Activated B cell treated with CpG ODN at 0.5 μM for 24 hours (primary cell): ENCODE measurements at regions not wholly inside any gene's neighbourhood (a gene's known extent, or its start where the extent isn't known, plus 50 kb on each side); places are given as distances from the start of the nearest gene placed in this dataset.
"Not testable (repeated sequence)": the region's sequence is repeated elsewhere in the genome, so short reads cannot be mapped to it uniquely, and the experiment has no call there.

ENCODE experiments used
- ATAC-seq: fragments of 200-7000 bp; cut with Tn5 transposase; one replicate; pipeline ENCODE4 v1.10.0; 2021; ENCODE audit warnings: low read depth, mild to moderate bottlenecking, moderate library complexity
- CTCF ChIA-PET: fragments of 350-600 bp; sonication (Branson Sonifier 250); formaldehyde crosslinking; loops from one replicate; lab custom pipeline; 2021; ENCODE audit warnings: antibody characterized with exemption; lab: Charles Lee
- POLR2A ChIA-PET: fragments of 350-600 bp; sonication (Branson Sonifier 250); formaldehyde crosslinking; loops from one replicate; lab custom pipeline; 2021; ENCODE audit warnings: antibody characterized with exemption; lab: Charles Lee
- DNase-seq: peaks from one replicate; pipeline ENCODE4 v3.0.0; 2022
- H3K27ac Mint-ChIP-seq: one replicate; pipeline ENCODE4 v1.8.0; 2020; ENCODE audit warnings: mixed read lengths
- H3K27me3 Mint-ChIP-seq: one replicate; pipeline ENCODE4 v1.8.0; 2021; ENCODE audit warnings: mixed read lengths
- H3K36me3 Mint-ChIP-seq: one replicate; pipeline ENCODE4 v1.8.0; 2021; ENCODE audit warnings: low read depth, mixed read lengths
- H3K4me1 Mint-ChIP-seq: one replicate; pipeline ENCODE4 v1.8.0; 2021; ENCODE audit warnings: mixed read lengths
- H3K4me3 Mint-ChIP-seq: one replicate; pipeline ENCODE4 v1.8.0; 2020; ENCODE audit warnings: mild to moderate bottlenecking, mixed read lengths
- H3K9me3 Mint-ChIP-seq: one replicate; pipeline ENCODE4 v1.8.0; 2020; ENCODE audit warnings: mixed read lengths
- CTCF ChIP-seq: fragments of 200-600 bp; IDR thresholded peaks from one replicate; pipeline ENCODE4 v1.8.0; 2022; ENCODE audit warnings: antibody characterized with exemption, mild to moderate bottlenecking
- intact Hi-C: fragments of 100-400 bp; cut with micrococcal nuclease; formaldehyde crosslinking; loops from one replicate; pipeline ENCODE4 v1.15.1; 2024

- H3K9me3 Mint-ChIP-seq: no peaks in the 10 kb centered on the region
- TF ChIP-seq CTCF: no peak
- peaks cover 4% of the 10 kb centered on the region for H3K27me3 Mint-ChIP-seq
- no peaks in the 10 kb centered on the region for H3K36me3 Mint-ChIP-seq
- no peak overlapping the region for H3K4me3 Mint-ChIP-seq
- DNase-seq (no peak), ATAC-seq (no peak)
- ChIA-PET CTCF (no interaction called here), POLR2A (no interaction called here)
- intact Hi-C loops: no loop called here
- no peak overlapping the region for H3K27ac Mint-ChIP-seq
- H3K4me1 Mint-ChIP-seq: no peaks in the 10 kb centered on the region
Measured at GRCh38 chr15:39414201-39414600, 166.7 kb upstream of the THBS1 start.

GRCh38 chr15:39415634-39416033 is 165.2 kb upstream of the THBS1 start:
- Mint-ChIP-seq H3K27ac (no peak overlapping the region), H3K4me3 (no peak overlapping the region), H3K4me1 (no peaks in the 10 kb centered on the region), H3K27me3 (peaks cover 8% of the 10 kb centered on the region), H3K9me3 (no peaks in the 10 kb centered on the region), H3K36me3 (no peaks in the 10 kb centered on the region)
- intact Hi-C loops: no loop called here
- no peak for TF ChIP-seq CTCF
- ATAC-seq: no peak
- no peak for DNase-seq
- POLR2A ChIA-PET: no interaction called here
- CTCF ChIA-PET: no interaction called here

DNA sequence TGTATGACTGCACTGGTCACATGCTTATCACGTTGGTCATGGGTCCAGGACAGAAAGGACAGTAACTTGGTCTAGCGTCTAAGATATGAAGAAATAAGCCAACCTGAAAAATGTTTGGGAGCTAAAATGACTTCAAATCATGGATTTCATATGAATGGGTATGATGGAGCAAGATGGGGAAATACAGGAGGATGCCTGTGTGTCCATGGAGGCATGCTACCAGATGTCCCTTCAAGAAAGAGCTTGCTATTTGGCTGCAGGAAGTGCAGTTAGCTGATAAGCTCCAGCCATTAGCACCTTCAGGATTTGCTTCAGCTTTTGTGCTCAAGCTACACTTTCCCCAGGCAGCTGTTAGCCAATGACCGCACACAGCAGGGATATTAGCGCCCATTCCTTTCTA is 164.6 kb upstream of the THBS1 start:
- peaks cover 8% of the 10 kb centered on the region for H3K27me3 Mint-ChIP-seq
- no peaks in the 10 kb centered on the region for H3K9me3 Mint-ChIP-seq
- CTCF ChIA-PET: no interaction called here
- H3K4me1 Mint-ChIP-seq: no peaks in the 10 kb centered on the region
- no peak for TF ChIP-seq CTCF
- ATAC-seq: no peak
- intact Hi-C loops: no loop called here
- no peak overlapping the region for H3K27ac Mint-ChIP-seq
- POLR2A ChIA-PET: no interaction called here
- H3K36me3 Mint-ChIP-seq: no peaks in the 10 kb centered on the region
- no peak for DNase-seq
- H3K4me3 Mint-ChIP-seq: no peak overlapping the region

GRCh38 chr15:39417366-39418134 is 163.3 kb upstream of the THBS1 start:
- Mint-ChIP-seq H3K4me1 (no peaks in the 10 kb centered on the region), H3K27ac (no peak overlapping the region), H3K36me3 (no peaks in the 10 kb centered on the region), H3K27me3 (peaks cover 8% of the 10 kb centered on the region), H3K9me3 (no peaks in the 10 kb centered on the region), H3K4me3 (no peak overlapping the region)
- POLR2A ChIA-PET: no interaction called here
- intact Hi-C loops: no loop called here
- TF ChIP-seq CTCF: no peak
- DNase-seq: no peak
- ATAC-seq: no peak
- CTCF ChIA-PET: no interaction called here

- TF ChIP-seq CTCF: no peak
- intact Hi-C loops: no loop called here
Measured at GRCh38 chr15:39419651-39420050, 161.2 kb upstream of the THBS1 start.

GRCh38 chr15:39420123-39420852 is 160.6 kb upstream of the THBS1 start:
- CTCF ChIA-PET, H3K4me3 Mint-ChIP-seq, H3K27ac Mint-ChIP-seq, H3K9me3 Mint-ChIP-seq, H3K27me3 Mint-ChIP-seq, intact Hi-C loops, POLR2A ChIA-PET, H3K36me3 Mint-ChIP-seq, ATAC-seq, DNase-seq, H3K4me1 Mint-ChIP-seq: not testable (repeated sequence)

More at GRCh38 chr15:39419651-39420050, 161.2 kb upstream of the THBS1 start:
- H3K36me3 Mint-ChIP-seq: no peaks in the 10 kb centered on the region
- H3K27me3 Mint-ChIP-seq: peaks cover 8% of the 10 kb centered on the region
- CTCF ChIA-PET: no interaction called here
- POLR2A ChIA-PET: no interaction called here
- no peak for DNase-seq
- H3K4me1 Mint-ChIP-seq: no peaks in the 10 kb centered on the region
- H3K4me3 Mint-ChIP-seq: no peak overlapping the region
- H3K9me3 Mint-ChIP-seq: no peaks in the 10 kb centered on the region
- H3K27ac Mint-ChIP-seq: no peak overlapping the region
- no peak for ATAC-seq

DNA sequence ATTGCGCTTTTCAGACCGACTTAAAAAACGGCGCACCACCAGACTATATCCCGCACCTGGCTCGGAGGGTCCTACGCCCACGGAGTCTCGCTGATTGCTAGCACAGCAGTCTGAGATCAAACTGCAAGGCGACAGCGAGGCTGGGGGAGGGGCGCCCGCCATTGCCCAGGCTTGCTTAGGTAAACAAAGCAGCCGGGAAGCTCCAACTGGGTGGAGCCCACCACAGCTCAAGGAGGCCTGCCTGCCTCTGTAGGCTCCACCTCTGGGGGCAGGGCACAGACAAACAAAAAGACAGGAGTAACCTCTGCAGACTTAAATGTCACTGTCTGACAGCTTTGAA is 160.1 kb upstream of the THBS1 start:
- DNase-seq, H3K9me3 Mint-ChIP-seq, ATAC-seq, intact Hi-C loops, H3K27me3 Mint-ChIP-seq, H3K36me3 Mint-ChIP-seq, H3K4me1 Mint-ChIP-seq, POLR2A ChIA-PET, CTCF ChIA-PET, H3K4me3 Mint-ChIP-seq, H3K27ac Mint-ChIP-seq: not testable (repeated sequence)
